GM21360 (cell line): ENCODE measurements at regions not wholly inside any gene's neighbourhood (a gene's known extent, or its start where the extent isn't known, plus 50 kb on each side); places are given as distances from the start of the nearest gene placed in this dataset.
"Not testable (repeated sequence)": the region's sequence is repeated elsewhere in the genome, so short reads cannot be mapped to it uniquely, and the experiment has no call there.

Experiments used
- ATAC-seq: cut with Tn5 transposase; IDR thresholded peaks from one replicate; pipeline ENCODE4 v1.9.1; 2021; ENCODE audit warnings: mild to moderate bottlenecking, moderate library complexity; ENCODE audit not compliant: unreplicated experiment

DNA sequence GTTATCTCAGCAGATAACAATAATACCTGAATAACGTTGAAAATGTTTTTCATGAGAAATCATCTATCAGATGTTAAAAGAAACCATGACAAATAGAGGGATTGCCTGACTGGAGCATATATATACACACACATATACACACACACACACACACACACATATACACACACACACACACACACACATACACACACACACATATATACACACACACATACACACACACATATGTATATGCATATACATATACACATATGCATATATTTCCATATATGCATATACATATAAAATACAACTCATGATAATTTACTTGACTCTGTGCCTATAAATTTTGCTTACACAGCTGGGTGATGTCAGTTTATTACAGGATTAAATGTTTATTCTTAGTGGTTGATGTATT, 847.3 kb upstream of the ADAMTS5 start:
- ATAC-seq: no peak

DNA sequence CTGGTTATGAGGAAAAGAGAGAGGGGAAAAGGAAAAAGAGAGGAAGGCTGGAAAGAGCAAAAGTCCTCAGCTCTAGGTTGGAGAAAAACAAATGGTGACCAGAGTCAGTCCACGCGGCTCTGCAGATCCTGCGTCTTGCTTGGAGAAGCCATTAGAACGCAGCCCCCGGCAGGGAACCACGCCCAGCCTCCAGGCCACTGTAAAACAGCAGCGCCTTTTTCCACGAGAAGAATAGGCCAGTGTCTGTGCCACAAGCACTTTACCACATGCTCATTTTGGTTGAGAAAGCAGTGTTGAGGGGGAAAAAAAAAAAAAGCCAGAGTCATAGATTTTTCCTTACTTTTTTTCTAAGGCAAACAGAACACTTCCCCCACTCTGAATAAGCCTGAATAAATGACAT, 846.9 kb upstream of the ADAMTS5 start:
- ATAC-seq: no peak

DNA sequence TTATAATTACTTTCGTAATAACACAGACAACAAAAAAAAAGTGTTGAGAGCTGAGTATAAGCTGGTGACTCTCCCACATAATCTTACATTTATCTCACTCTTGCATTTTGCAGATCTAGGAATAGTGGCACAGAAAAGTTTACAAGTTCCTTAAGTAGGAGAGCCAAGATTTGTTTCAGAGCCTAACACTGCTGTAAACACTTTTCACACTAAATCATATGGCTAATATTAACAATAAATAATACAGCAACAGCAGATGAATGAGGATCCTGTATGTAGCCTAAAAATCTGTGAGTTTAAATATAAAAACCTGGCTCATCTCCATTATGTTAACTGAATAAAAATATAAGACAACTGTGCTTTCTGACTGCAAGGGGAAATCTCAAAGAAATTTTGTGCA, 846.5 kb upstream of the ADAMTS5 start:
- ATAC-seq: no peak

DNA sequence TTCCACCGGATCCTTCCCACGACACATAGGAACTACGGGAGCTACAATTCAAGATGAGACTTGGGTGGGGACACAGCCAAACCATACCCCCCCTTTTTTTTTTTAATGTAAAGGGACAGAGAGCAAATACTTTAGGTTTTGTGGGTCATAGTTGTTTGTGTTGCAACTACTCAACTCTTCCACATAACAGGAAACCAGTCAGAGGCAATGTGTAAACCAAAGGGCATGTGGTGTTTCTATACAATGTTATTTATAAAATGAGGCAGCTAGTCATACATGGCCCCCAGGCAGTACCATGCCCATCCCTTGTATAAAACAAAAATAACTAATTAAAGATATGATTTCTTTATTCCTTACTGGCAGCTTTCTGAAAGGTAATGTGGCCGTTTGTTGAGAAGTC, 845.4 kb upstream of the ADAMTS5 start:
- no peak for ATAC-seq

DNA sequence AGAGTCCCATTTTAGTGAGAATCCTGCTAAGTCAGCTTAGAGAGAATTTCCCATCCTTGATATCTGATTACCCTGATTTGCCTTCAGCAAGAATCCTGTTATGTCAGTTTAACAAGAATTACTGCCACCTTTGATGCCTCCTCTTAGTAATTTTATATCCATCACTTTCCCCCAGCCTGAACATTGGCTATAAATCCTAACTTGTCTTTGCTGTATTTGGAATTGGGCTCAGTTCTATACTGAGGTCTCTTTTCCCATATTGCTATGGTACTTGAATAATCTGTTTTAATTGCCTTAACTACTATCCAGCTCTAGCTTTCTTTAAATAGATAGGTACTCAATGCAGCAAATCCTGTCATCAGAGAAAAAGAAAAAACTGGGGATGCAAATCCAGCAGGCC, 842.0 kb upstream of the ADAMTS5 start:
- ATAC-seq: no peak

DNA sequence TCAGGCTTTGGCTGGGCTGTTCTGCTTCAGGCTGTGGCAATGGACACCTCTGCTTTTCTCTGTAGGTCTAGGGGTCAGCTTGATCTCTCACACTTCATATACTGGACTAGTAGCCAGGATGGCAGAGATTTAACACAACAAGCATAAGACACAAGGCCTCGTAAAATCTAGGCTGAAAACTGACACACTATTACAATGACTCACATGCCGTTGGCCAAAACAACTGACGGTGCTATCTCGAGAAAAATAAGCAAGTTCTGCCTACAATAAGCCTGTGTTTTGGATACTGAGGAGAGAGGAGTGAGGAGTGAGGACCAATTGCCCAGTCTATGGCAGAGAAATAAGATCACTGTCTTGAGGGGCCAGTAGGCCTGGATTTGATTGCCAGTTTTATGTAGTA, 840.7 kb upstream of the ADAMTS5 start:
- ATAC-seq: no peak

DNA sequence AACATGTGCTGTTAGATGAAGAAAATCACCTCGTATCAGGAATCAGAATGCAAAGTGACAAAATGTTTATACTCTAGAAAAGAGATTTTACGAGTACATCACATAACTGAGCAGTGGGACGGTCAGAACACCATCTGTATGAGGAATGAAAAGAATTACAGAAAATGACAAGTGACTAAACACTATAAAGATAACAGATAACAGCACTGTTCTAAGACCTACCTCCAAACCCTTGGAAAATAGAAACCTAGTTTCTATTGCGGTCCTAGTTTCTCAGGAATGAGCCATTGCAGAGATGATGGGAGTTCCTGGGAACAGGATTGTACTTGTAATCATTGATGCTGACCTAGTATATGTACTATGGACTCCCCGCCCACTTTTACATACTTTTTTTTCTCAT, 839.4 kb upstream of the ADAMTS5 start:
- ATAC-seq: no peak

DNA sequence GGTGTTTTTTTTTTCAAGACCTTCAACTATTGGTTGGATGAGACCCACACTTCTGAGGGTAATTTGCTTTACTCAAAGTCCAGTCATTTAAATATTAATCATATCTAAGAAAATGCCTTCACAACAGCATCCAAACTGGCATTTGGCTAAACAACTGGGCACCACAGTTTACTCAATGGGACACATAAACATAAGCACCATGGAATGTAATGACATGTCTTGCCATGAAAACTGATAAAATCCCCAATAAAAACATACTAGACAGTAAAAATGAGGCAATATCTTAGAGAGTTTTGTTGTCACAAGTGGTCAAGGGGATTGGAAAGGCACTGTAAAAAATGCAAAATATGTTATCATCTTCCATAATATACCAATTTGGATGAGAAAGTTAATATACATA, 838.8 kb upstream of the ADAMTS5 start:
- ATAC-seq: no peak

DNA sequence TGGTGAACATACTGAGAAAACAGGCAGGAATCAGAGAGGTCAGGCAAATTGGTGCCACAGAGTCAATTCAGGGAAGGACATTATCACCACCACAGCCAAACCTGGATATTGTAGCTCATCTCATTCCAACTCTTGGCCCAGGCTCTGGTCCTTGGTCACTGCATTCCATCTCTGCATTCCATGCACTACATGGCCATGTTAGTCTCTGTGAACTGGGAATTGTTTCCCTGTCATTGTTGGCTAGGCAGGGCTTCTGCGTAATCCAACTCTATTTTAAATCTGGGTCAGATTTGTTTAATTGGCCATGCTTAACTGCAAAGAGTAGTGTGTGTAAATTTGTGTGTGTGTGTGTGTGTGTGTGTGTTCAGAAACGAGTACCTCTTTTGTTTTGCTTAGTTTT, 837.6 kb upstream of the ADAMTS5 start:
- no peak for ATAC-seq

DNA sequence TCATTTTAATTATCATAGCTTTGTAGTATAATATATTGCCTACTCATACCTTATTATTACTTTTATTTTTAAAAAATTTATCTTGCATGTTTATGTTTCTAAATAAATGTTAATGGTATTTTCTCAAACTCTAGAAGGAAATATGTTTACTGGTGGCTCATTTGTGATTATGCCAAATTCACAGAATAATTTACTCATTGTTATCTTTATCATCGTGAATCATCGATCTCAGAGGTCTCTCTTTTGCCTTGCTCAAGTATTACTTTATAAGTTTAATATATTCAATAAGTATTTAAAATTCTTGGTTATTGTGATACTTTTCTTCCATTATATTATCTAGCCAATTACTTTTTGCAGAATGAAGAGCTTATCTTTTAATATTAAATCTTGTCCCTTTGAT, 836.7 kb upstream of the ADAMTS5 start:
- no peak for ATAC-seq

DNA sequence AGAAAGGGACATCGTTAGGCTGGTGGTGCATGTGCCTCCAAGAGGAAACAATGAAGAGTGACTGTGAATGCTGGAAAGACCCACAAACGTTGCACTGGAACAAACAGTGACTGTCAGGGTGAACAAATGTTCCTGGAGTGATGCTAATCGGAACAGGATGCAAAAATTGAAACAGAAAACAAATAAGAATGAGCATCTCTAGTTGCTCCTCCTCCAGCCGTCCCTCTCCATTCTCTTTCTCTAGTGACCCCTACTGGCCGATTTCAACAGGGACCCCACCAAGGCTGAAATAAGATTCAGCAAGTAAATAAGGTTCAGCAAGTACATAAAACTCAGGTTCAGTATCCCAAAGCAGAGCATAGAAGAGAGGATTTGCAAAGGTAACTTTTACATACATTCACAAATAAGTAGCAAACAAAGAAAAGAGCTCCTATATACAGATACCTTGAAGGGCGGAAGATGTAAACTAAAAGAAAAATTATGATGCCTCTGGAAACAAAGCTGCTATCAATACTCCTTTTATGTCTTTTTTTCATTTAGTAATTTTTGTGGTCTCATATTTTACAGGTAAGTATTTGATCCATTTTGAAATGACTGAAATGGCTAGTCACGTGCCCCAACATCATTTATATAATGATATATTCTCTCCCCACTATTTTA, 836.1 kb upstream of the ADAMTS5 start:
- no peak for ATAC-seq

DNA sequence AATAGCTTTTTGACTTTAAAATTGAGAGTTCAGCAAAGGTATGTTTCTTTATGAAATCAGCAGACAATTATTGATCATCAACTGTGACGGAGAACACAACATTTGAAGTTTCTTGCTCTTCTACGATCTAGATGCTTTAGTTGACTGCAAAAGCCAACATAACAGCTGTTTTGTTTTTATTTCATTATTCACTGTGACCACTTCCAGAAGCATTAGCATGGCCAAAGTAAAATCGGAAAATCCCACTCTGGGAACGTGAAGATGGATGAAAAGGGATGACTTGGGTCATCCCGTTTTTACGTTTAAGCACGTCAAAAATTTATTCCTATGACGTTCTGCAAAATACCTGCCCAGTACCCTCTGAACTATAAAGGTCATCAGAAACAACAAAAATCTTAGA, 833.0 kb upstream of the ADAMTS5 start:
- no peak for ATAC-seq

DNA sequence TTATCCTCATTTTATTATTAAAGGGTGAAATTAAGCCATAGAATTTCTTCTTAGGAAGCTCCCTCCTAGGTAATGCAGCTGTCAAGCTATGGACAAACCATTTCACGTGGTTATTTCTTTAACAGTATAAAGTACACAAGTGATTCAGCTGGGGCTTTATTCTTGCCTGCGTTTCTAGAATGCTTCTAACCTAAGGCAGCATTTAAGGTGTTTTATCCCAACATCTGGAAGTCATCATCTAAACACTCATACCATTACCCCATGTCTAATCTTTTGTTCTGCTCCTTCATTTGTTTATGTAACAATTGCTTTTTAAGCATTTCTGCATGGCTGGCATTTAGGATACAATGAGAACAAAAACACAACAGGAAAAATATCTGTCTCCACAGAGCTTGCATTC, 829.2 kb upstream of the ADAMTS5 start:
- ATAC-seq: no peak

DNA sequence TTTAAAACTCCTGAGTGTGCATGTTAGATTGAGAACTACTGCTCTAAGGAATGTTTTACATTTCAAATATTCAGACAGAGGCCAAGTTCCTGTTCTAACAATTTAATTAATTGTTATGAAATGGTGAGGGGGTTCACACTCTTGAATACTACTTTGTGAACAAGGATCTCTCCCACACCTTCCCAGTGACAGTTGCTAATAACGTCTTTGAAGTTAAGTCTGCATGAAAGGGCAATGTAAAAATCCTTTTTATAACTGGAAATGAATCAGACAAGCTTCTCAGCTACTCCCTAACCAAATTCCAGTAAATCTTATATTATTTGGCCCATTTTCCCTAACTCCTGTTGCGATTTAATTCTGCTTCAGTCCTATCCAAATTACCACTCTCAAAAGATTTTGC, 828.5 kb upstream of the ADAMTS5 start:
- no peak for ATAC-seq

DNA sequence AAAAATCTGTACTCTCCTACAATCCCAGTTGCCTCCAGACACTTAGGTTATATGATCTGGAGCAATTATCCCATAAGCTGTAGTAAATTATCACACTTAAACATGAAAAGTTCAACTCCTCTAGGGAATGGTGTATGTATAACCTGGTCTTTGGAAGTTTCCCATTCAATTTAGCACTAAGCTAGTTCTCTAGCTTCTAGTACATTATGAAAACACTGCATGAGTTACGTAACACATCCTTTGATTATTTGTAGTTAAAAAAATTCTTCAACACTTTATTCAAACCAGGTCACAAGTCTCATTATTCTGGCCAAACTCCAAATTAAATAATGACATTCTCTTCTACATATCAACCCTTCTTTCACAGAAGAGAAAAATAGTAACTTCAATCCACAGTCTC, 827.0 kb upstream of the ADAMTS5 start:
- no peak for ATAC-seq

DNA sequence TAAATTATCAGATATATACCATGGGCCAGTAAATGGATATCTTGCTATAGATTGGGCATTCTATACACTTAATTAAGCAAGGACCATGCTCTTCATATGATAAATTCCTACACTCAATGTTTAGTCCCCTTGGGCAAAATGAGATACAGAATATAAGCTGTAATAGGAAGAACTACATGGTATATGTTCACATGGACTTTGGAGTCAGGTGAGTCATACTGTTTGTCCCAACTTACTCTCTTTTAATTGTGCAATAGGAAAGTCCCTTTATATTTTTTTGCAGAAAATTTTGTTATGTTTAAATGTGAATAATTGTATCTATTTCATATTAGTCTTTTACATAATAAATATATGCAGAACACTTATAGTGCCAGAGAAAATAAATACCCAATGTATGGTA, 820.2 kb upstream of the ADAMTS5 start:
- no peak for ATAC-seq

DNA sequence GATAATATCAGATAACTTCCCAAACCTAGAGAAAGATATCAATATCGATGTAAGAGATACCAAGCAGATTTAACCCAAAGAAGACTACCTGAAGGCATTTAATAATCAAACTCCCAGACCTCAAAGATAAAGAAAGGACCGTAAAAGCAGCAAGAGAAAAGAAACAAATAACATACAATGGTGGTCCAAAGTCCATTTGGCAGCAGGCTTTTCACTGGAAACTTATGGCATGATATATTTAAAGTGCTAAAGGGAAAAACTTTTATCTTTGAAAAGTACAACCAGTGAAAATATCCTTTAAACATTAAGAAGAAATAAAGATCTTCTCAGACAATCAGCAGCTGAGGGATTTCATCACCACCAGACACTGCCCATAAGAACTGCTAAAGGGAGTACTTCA, 812.7 kb upstream of the ADAMTS5 start:
- ATAC-seq: no peak

DNA sequence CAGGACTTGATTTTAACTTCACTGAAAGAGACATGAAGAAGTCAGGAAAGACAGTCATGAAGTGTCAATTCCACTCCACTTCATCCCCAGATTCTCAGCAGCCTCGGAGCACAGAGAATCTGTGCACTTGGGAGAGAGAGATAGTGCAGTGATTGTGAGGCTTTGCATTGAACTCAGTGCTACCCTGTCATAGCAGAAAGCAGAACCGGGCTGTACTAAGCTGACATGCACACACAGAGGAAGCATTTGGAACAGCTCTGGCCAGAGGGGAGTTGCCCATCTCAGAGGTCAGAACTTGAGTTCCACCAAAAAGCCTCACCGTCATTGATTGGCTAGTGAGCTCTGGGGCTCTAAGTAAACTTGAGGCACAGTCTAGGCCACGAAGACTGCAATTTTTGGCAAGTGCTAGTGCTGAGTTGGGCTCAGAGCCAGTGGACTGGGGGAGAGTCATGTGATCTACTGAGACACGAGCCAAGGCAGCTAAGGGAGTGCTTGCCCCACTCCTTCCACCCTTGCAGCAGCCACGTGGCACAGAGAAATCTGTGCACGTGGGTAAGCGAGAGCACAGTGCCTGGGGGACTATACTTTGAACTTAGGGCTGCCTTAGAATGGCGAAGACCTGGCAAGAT, 810.2 kb upstream of the ADAMTS5 start:
- ATAC-seq: no peak

DNA sequence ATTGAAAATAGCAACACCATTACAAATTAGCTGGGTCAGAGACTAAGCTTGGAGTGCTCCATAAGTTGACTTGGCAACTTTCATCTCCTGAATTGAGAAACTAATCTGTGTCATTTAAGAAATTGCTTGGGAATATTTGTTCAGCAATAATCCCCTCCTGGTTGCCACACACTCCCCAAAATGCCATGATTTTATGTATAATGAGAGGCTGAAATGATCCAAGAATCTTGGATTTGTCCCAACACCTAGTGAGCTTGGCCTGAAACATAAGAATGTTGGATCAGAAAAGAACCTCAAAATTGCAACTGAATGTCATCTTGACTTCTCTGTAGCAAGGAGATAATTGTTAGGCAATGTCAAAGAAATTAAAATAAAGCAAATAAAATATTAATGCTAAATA, 805.9 kb upstream of the ADAMTS5 start:
- ATAC-seq: no peak

DNA sequence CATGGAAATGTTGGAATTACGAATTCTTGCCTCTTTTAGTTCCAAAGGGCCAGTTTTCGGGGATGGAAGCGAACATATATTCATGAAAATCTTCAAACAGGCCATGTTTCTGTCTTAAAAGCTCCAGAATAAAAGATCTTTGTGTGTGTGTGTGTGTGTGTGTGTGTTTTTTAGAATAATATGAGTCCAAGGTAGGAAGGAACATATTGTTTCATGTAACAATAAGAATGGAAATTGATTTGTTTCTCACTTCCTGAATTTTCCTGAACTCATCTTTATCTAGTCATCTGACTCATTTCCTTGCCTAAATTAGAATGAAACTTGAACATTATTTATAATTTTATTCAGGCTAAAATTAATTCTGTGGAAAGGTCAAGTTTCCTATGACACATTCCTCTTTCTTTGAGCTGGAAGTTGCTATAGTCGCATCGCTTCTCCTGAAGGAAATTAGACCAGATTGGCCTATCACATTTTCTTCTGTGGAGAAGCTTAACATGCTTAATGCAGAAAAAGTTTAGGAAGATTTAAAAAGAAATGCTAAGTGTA, 805.1 kb upstream of the ADAMTS5 start:
- ATAC-seq: no peak

DNA sequence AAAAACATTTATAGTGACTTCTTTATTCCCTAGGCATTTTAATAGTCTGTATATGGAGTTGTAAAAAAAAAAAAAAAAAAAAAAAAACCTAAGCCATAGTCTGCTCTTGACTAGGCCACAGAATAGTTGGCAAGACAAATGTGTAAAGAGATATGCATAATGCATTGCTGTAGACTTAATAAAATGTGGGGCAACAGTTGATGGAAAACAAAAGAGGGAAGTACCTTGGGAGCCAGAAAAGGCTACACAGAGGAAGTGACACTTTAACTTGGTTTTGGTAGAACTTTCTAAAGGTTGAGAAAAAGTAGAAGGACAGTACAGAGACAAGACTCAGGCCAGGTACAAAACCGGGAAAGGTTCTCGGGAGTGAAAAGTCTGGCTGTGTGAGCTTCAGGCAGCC, 802.9 kb upstream of the ADAMTS5 start:
- ATAC-seq: no peak

DNA sequence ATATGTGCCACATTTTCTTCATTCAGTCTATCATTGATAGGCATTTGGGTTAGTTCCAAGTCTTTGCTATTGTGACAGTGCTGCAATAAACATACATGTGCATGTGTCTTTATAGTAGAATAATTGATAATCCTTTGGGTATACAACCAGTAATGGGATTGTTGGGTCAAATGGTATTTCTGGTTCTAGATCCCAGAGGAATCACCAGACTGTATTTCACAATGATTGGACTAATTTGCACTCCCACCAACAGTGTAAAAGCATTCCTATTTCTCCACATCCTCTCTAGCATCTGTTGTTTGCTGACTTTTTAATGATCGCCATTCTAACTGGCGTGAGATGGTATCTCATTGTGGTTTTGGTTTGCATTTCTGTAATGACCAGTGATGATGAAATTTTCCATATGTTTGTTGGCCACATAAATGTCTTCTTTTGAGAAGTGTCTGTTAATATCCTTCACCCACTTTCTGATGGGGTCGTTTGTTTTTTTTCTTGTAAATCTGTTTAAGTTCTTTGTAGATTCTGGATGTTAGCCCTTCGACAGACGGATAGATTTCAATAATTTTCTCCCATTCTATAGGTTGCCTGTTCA, 801.3 kb upstream of the ADAMTS5 start:
- ATAC-seq: not testable (repeated sequence)
